Heart right ventricle (tissue), 16 donors: ENCODE measurements at regions not wholly inside any gene's neighbourhood (a gene's known extent, or its start where the extent isn't known, plus 50 kb on each side); places are given as distances from the start of the nearest gene placed in this dataset.

ENCODE experiments used
- ATAC-seq, 8 donors: fragments of 200-7000 bp; cut with Tn5 transposase; one replicate each; pipeline ENCODE4 v1.9.1; 2020; ENCODE audit warnings: mild to moderate bottlenecking in 8 of 8, moderate library complexity in 8 of 8, moderate number of reproducible peaks in 1 of 8
- DNase-seq, 2 donors: peaks; one replicate each; pipeline ENCODE4 v3.0.0-alpha.2; 2020
- H3K27ac ChIP-seq, 10 donors: fragments of 200-600 bp; sonication (generic) in 2 of 10; one replicate each; pipeline versions ENCODE4 v1.5.0 to v1.8.0; 2020 to 2022; ENCODE audit warnings: mild to moderate bottlenecking in 3 of 10
- H3K27me3 ChIP-seq, 7 donors: fragments of 200-600 bp; one replicate each; pipeline ENCODE4 v1.8.0; 2021 to 2022; ENCODE audit warnings: mild to moderate bottlenecking in 2 of 7
- H3K36me3 ChIP-seq, 9 donors: fragments of 200-600 bp; sonication (generic) in 1 of 9; one replicate each; pipeline versions ENCODE4 v1.5.0 to v1.8.0; 2020 to 2022; ENCODE audit warnings: mild to moderate bottlenecking in 2 of 9
- H3K4me1 ChIP-seq, 9 donors: fragments of 200-600 bp; sonication (generic) in 1 of 9; one replicate each; pipeline versions ENCODE4 v1.5.0 to v1.8.0; 2020 to 2022; ENCODE audit warnings: mild to moderate bottlenecking in 4 of 9
- H3K4me3 ChIP-seq, 10 donors: fragments of 200-600 bp; sonication (generic) in 2 of 10; one replicate each; pipeline versions ENCODE4 v1.5.0 to v1.8.0; 2020 to 2022; ENCODE audit warnings: mild to moderate bottlenecking in 7 of 10, moderate library complexity in 2 of 10
- H3K9me3 ChIP-seq, 11 donors: fragments of 200-600 bp in 10 of 11; sonication (generic) in 2 of 11; one replicate each; pipeline versions ENCODE4 v1.5.0 to v1.8.0; 2013 to 2022; ENCODE audit warnings: mild to moderate bottlenecking in 2 of 11, control low read depth in 1 of 11, moderate library complexity in 1 of 11
- CTCF ChIP-seq, 9 donors: fragments of 200-600 bp; sonication (generic) in 2 of 9; IDR thresholded peaks; one replicate each; pipeline versions ENCODE4 v1.5.0 to v1.8.0; 2021 to 2022; ENCODE audit warnings: antibody characterized with exemption in 9 of 9, mild to moderate bottlenecking in 5 of 9, moderate library complexity in 1 of 9
- WGBS, 2 donors: extraction: QIAGEN DNeasy Blood & Tissue Kit; methylation state at CpG; one replicate each; pipeline ENCODE4 v1.1.7; 2013; ENCODE audit warnings: inconsistent platforms in 1 of 2; 5-methylcytosine and 5-hydroxymethylcytosine counted together
- intact Hi-C, 10 donors: fragments of 100-400 bp; cut with DNase I; formaldehyde crosslinking; loops; one replicate each; pipeline versions ENCODE4 v1.11.1 to v1.14.2; 2022
- donor health status: Arrhythmogenic right ventricular cardiomyopathy.
- donor health status: ischemic (EF 13 %, LVEDD 7.1; RV severe dilation, severe dysfunction).
- donor health status: healthy with polysubstance abuse.
- donor health status: DM: no; HTN: yes; CAD: no.
- donor health status: DM: no; HTN: no; CAD: no.
- donor health status: ischemic (EF 25% LVEDD 6.9; RV normal size, moderate dysfunction).
- donor health status: ischemic (EF 25% LVEDD 5.7; RV mildly dilated, moderate dysfunction).
- donor health status: healthy.
- donor health status: DM: yes; HTN: yes; CAD: no.
- donor health status: Ischemic cardiomyopathy.
- donor health status: ischemic (EF 35%, LVEDD 5.7; RV mildly dilated, moderate dysfunction).
- donor health status: nonischemic (EF 11% LVEDD 7.7; RV severe dilation, severe dysfunction).
- donor health status: DM: yes; HTN: yes; CAD: no.
- donor health status: PGD.
- donor health status: ischemic (EF 29% LVEDD 5.4; RV normal size, mild dysfunction).
- donor health status: nonischemic (EF 23%, LVEDD 6.1; RV moderate dilation, normal function).

- Histone ChIP-seq H3K4me3 (no peak overlapping the region), H3K27ac (no peak overlapping the region), H3K9me3 (peaks cover 0 to 23% (median 3%) of the 10 kb centered on the region in 11 donors), H3K36me3 (no peaks in the 10 kb centered on the region), H3K27me3 (no peaks in the 10 kb centered on the region), H3K4me1 (no peaks in the 10 kb centered on the region)
- no peak for TF ChIP-seq CTCF (IDR thresholded peaks at IDR 0.05)
- DNase-seq = no peak
- no peak for ATAC-seq
- intact Hi-C loops = no loop called here
- 77 to 80% methylated on average over 2 of the region's 2 CpGs for WGBS, 2 donors
These were observed 673.6 kb upstream of the NR5A2 start for GRCh38 chr1:199353906-199354305.

- DNase-seq = no peak
These were observed 670.9 kb upstream of the NR5A2 start for GRCh38 chr1:199356561-199356960.

GRCh38 chr1:199357599-199357998, 669.9 kb upstream of the NR5A2 start:
- Histone ChIP-seq H3K27ac (no peak overlapping the region), H3K4me3 (no peak overlapping the region), H3K4me1 (no peaks in the 10 kb centered on the region), H3K36me3 (no peaks in the 10 kb centered on the region), H3K27me3 (no peaks in the 10 kb centered on the region), H3K9me3 (peaks cover 0 to 9% (median 0%) of the 10 kb centered on the region in 11 donors)
- intact Hi-C loops = no loop called here
- no peak for TF ChIP-seq CTCF (IDR thresholded peaks at IDR 0.05)
- ATAC-seq = no peak
- 79 to 80% methylated on average over 3 of the region's 3 CpGs for WGBS, 2 donors
- DNase-seq = no peak

More at GRCh38 chr1:199356561-199356960, 670.9 kb upstream of the NR5A2 start:
- Histone ChIP-seq H3K4me1 (no peaks in the 10 kb centered on the region), H3K36me3 (no peaks in the 10 kb centered on the region), H3K4me3 (no peak overlapping the region), H3K9me3 (peaks cover 0 to 9% (median 0%) of the 10 kb centered on the region in 11 donors), H3K27ac (no peak overlapping the region), H3K27me3 (no peaks in the 10 kb centered on the region)
- WGBS, 2 donors = 85 to 89% methylated on average over 2 of the region's 2 CpGs
- TF ChIP-seq CTCF (IDR thresholded peaks at IDR 0.05) = no peak
- intact Hi-C loops = no loop called here
- no peak for ATAC-seq

- ATAC-seq = no peak
- Histone ChIP-seq H3K27me3 (no peaks in the 10 kb centered on the region), H3K9me3 (peaks cover 0 to 14% (median 0%) of the 10 kb centered on the region in 11 donors), H3K27ac (no peak overlapping the region), H3K36me3 (no peaks in the 10 kb centered on the region), H3K4me1 (no peaks in the 10 kb centered on the region), H3K4me3 (no peak overlapping the region)
- no peak for TF ChIP-seq CTCF (IDR thresholded peaks at IDR 0.05)
- no peak for DNase-seq
- WGBS, 2 donors = 86 to 91% methylated on average over 1 of the region's 1 CpG
- intact Hi-C loops = no loop called here
These were observed 664.5 kb upstream of the NR5A2 start for GRCh38 chr1:199362996-199363395.
